B cell (primary cell): ENCODE measurements at regions not wholly inside any gene's neighbourhood (a gene's known extent, or its start where the extent isn't known, plus 50 kb on each side); places are given as distances from the start of the nearest gene placed in this dataset.

Source experiments
- ATAC-seq: fragments of 200-7000 bp; cut with Tn5 transposase; one replicate; pipeline ENCODE4 v1.10.0; 2021; ENCODE audit warnings: low read depth, mild to moderate bottlenecking, moderate number of reproducible peaks, moderate library complexity
- CTCF ChIA-PET: fragments of 350-600 bp; sonication (Branson Sonifier 250); formaldehyde crosslinking; loops from one replicate; lab custom pipeline; 2021; ENCODE audit warnings: antibody characterized with exemption, inconsistent platforms; lab: Charles Lee
- POLR2A ChIA-PET: fragments of 350-600 bp; sonication (Branson Sonifier 250); formaldehyde crosslinking; loops from one replicate; lab custom pipeline; 2021; ENCODE audit warnings: antibody characterized with exemption; lab: Charles Lee
- DNase-seq: peaks from one replicate; pipeline ENCODE4 v3.0.0; 2013
- H2AFZ ChIP-seq: 2 replicates; pipeline ENCODE4 v1.6.1; 2012; ENCODE audit warnings: mild to moderate bottlenecking, low read depth, low read length; ENCODE audit not compliant: insufficient read depth, poor library complexity, severe bottlenecking
- H3K27ac ChIP-seq, 2 donors: 1 replicate in 1 of 2; 2 replicates in 1 of 2; pipeline ENCODE4 v1.5.1; 2012 to 2013; ENCODE audit warnings: low read length in 2 of 2, mild to moderate bottlenecking in 2 of 2, moderate library complexity in 1 of 2
- H3K27me3 ChIP-seq, 4 experiments: fragments of 200-600 bp in 1 of 4; sonication (generic) in 1 of 4; replicated peaks in 1 of 4; 1 replicate in 2 of 4; 2 replicates in 2 of 4; pipeline versions ENCODE4 v1.6.1 to v1.7.0; 2013 to 2016; ENCODE audit warnings: low read length in 3 of 4, mild to moderate bottlenecking in 2 of 4, mixed read lengths in 1 of 4, moderate library complexity in 1 of 4; ENCODE audit not compliant: insufficient read depth in 4 of 4, control insufficient read depth in 3 of 4; ENCODE audit errors: control extremely low read depth in 1 of 4
- H3K36me3 ChIP-seq, 2 experiments: replicated peaks in 1 of 2; 1 replicate in 1 of 2; 2 replicates in 1 of 2; pipeline versions ENCODE4 v1.6.1 to v1.7.1; 2013; ENCODE audit warnings: low read length in 1 of 2; ENCODE audit not compliant: insufficient read depth in 2 of 2, control insufficient read depth in 1 of 2; ENCODE audit errors: control extremely low read depth in 1 of 2, extremely low read depth in 1 of 2
- H3K4me1 ChIP-seq, 2 donors: fragments of 200-600 bp in 1 of 2; sonication (generic) in 1 of 2; 1 replicate in 1 of 2; 2 replicates in 1 of 2; pipeline versions ENCODE4 v1.5.1 to v1.6.1; 2013 to 2017; ENCODE audit warnings: low read length in 2 of 2; ENCODE audit not compliant: control insufficient read depth in 2 of 2, insufficient read depth in 2 of 2
- H3K4me2 ChIP-seq: replicated peaks from 2 replicates; pipeline ENCODE3; 2012; ENCODE audit warnings: mild to moderate bottlenecking, low read depth, low read length; ENCODE audit not compliant: poor library complexity, severe bottlenecking
- H3K4me3 ChIP-seq, 5 experiments: fragments of 200-600 bp in 1 of 5; sonication (generic) in 1 of 5; 1 replicate in 3 of 5; 2 replicates in 2 of 5; pipeline versions ENCODE4 v1.5.1 to v1.7.0; 2011 to 2016; ENCODE audit warnings: low read length in 4 of 5, mild to moderate bottlenecking in 4 of 5, low read depth in 2 of 5, control low read depth in 1 of 5, moderate library complexity in 1 of 5; ENCODE audit not compliant: insufficient read depth in 1 of 5; ENCODE audit errors: control extremely low read depth in 1 of 5, extremely low read depth in 1 of 5
- H3K79me2 ChIP-seq: fragments of 200-600 bp; sonication (generic); one replicate; pipeline ENCODE4 v1.6.0; 2016; ENCODE audit warnings: low read length; ENCODE audit not compliant: control insufficient read depth, insufficient read depth
- H3K9ac ChIP-seq: fragments of 200-600 bp; sonication (generic); 2 replicates; pipeline ENCODE4 v1.6.1; 2017; ENCODE audit warnings: mild to moderate bottlenecking, low read length, moderate library complexity
- H3K9me3 ChIP-seq, 3 donors: one replicate each; pipeline versions ENCODE4 v1.6.1 to v1.7.1; 2013; ENCODE audit warnings: low read length in 2 of 3; ENCODE audit not compliant: control insufficient read depth in 2 of 3, insufficient read depth in 1 of 3; ENCODE audit errors: control extremely low read depth in 1 of 3
- H4K20me1 ChIP-seq: 2 replicates; pipeline ENCODE4 v1.6.0; 2012; ENCODE audit warnings: mild to moderate bottlenecking, low read length; ENCODE audit not compliant: insufficient read depth, control insufficient read depth, poor library complexity, severe bottlenecking
- H3K27ac Mint-ChIP-seq: one replicate; pipeline ENCODE4 v1.8.0; 2021; ENCODE audit warnings: mixed read lengths
- H3K27me3 Mint-ChIP-seq: one replicate; pipeline ENCODE4 v1.8.0; 2021; ENCODE audit warnings: mixed read lengths
- H3K4me1 Mint-ChIP-seq: one replicate; pipeline ENCODE4 v1.8.0; 2021; ENCODE audit warnings: mixed read lengths
- H3K4me3 Mint-ChIP-seq: one replicate; pipeline ENCODE4 v1.8.0; 2021; ENCODE audit warnings: mixed read lengths
- H3K9me3 Mint-ChIP-seq: one replicate; pipeline ENCODE4 v1.8.0; 2022; ENCODE audit warnings: mixed read lengths; ENCODE audit not compliant: insufficient read depth
- EZH2 ChIP-seq: IDR thresholded peaks from 2 replicates; pipeline ENCODE4 v1.6.1; 2012; ENCODE audit warnings: borderline replicate concordance, low read depth, mild to moderate bottlenecking, moderate library complexity, low read length; ENCODE audit not compliant: insufficient read depth, poor library complexity, severe bottlenecking
- WGBS: methylation state at CpG from one replicate; pipeline ENCODE4 v1.1.5; 2013; ENCODE audit warnings: missing lambda C conversion rate; ENCODE audit not compliant: insufficient coverage; 5-methylcytosine and 5-hydroxymethylcytosine counted together
- intact Hi-C: fragments of 100-400 bp; cut with micrococcal nuclease; formaldehyde crosslinking; loops from one replicate; pipeline ENCODE4 v1.10.0; 2022
- TF ChIP-seq, protein P1 (sequence below): fragments of 200-600 bp; IDR thresholded peaks from one replicate; pipeline ENCODE4 v1.8.0; 2022; ENCODE audit warnings: antibody characterized with exemption, mild to moderate bottlenecking

DNA sequence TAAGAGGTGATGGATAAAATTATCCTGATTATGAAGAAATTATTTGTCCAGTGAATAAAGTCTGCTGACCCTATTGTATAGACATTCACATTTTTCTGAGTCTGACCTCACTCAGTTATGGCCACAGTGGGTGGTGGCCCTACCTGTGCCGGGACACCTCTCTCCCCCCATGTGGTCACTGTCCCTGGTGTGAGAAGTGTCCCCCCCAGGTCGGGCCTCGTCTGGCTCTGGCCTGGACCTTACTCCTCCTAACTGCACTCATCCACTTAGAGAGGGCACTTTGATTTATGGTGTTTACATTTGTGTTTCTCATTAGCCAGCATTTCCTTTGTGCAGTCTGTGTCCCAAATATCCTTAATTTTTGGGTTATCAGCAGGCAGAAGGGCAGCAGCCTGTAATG lies 59.6 kb upstream of the ZNF32 start:
- DNase-seq (no peak), ATAC-seq (no peak)
- peaks cover 3% of the 10 kb centered on the region for H3K27me3 Mint-ChIP-seq
- no peak overlapping the region for H3K27ac Mint-ChIP-seq
- Histone ChIP-seq H4K20me1 (no peaks in the 10 kb centered on the region), H3K36me3 (no peaks in the 10 kb centered on the region), H3K27me3 (no peaks in the 10 kb centered on the region), H3K4me2 (no peak overlapping the region), H3K9ac (no peak overlapping the region), H3K9me3 (no peaks in the 10 kb centered on the region), H2AFZ (no peak overlapping the region), H3K4me3 (no peak overlapping the region), H3K4me1 (no peaks in the 10 kb centered on the region), H3K79me2 (no peaks in the 10 kb centered on the region), H3K27ac (no peak overlapping the region)
- no peak for TF ChIP-seq EZH2
- TF ChIP-seq, protein P1, sequence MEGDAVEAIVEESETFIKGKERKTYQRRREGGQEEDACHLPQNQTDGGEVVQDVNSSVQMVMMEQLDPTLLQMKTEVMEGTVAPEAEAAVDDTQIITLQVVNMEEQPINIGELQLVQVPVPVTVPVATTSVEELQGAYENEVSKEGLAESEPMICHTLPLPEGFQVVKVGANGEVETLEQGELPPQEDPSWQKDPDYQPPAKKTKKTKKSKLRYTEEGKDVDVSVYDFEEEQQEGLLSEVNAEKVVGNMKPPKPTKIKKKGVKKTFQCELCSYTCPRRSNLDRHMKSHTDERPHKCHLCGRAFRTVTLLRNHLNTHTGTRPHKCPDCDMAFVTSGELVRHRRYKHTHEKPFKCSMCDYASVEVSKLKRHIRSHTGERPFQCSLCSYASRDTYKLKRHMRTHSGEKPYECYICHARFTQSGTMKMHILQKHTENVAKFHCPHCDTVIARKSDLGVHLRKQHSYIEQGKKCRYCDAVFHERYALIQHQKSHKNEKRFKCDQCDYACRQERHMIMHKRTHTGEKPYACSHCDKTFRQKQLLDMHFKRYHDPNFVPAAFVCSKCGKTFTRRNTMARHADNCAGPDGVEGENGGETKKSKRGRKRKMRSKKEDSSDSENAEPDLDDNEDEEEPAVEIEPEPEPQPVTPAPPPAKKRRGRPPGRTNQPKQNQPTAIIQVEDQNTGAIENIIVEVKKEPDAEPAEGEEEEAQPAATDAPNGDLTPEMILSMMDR, result no peak
- WGBS, result 83% methylated on average over 1 of the region's 3 CpGs
- H3K4me1 Mint-ChIP-seq, result no peaks in the 10 kb centered on the region
- no peaks in the 10 kb centered on the region for H3K9me3 Mint-ChIP-seq
- intact Hi-C loops, result no loop called here
- ChIA-PET CTCF (no interaction called here), POLR2A (no interaction called here)
- no peak overlapping the region for H3K4me3 Mint-ChIP-seq

DNA sequence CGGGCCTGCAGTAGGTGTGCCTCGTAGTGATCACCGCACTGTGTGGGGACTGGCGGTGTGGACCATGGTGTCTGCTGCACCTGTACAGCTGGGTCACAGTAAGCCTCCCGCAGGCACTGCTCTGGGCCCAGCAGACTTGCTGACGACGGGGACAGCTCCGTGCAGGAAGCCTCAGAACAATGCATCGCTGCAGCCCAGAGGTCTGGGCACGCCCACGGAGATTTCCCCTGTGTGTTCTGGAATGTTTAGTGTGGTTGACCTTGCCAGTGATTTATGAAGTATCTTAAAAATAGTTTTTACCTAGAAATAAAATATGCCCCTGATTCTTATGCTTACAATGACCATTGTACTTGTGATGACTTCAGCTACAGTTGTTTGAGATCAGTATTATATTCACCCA lies 59.1 kb upstream of the ZNF32 start:
- CTCF ChIA-PET, result no interaction called here

More for the DNA sequence above, 59.1 kb upstream of the ZNF32 start:
- H3K27me3 Mint-ChIP-seq, result peaks cover 3% of the 10 kb centered on the region
- WGBS, result 76% methylated on average over 8 of the region's 11 CpGs
- intact Hi-C loops, result no loop called here
- no peaks in the 10 kb centered on the region for H3K9me3 ChIP-seq
- H3K27ac Mint-ChIP-seq, result no peak overlapping the region
- no peaks in the 10 kb centered on the region for H3K9me3 Mint-ChIP-seq
- no peaks in the 10 kb centered on the region for H3K27me3 ChIP-seq
- TF ChIP-seq, protein P1, result no peak
- TF ChIP-seq EZH2, result no peak
- ATAC-seq (no peak), DNase-seq (no peak)
- POLR2A ChIA-PET, result no interaction called here
- H3K36me3 ChIP-seq, result no peaks in the 10 kb centered on the region
- H3K4me3 Mint-ChIP-seq, result no peak overlapping the region
- no peak overlapping the region for H3K27ac ChIP-seq
- H4K20me1 ChIP-seq, result no peaks in the 10 kb centered on the region
- H3K9ac ChIP-seq, result no peak overlapping the region
- H3K4me2 ChIP-seq, result no peak overlapping the region
- no peak overlapping the region for H3K4me3 ChIP-seq
- H3K4me1 ChIP-seq, result no peaks in the 10 kb centered on the region
- no peaks in the 10 kb centered on the region for H3K4me1 Mint-ChIP-seq
- H2AFZ ChIP-seq, result no peak overlapping the region
- no peaks in the 10 kb centered on the region for H3K79me2 ChIP-seq
